GM12878 (cell line): ENCODE measurements at regions not wholly inside any gene's neighbourhood (a gene's known extent, or its start where the extent isn't known, plus 50 kb on each side); places are given as distances from the start of the nearest gene placed in this dataset.

ENCODE experiments used
- ATAC-seq: fragments of 200-7000 bp; cut with Tn5 transposase; 3 replicates; pipeline ENCODE4 v1.9.1; 2020; ENCODE audit warnings: mild to moderate bottlenecking, moderate library complexity
- BruUV-seq: library from RNA; stranded (reverse); fragments of 400-500 nt; replicated peaks from 2 replicates; lab custom pipeline; 2021; lab: Mats Ljungman, UMichigan
- CTCF ChIA-PET: fragments of 300-600 bp; sonication (Branson Sonifier 250); formaldehyde crosslinking; extraction: SDS; loops from one replicate; lab custom pipeline; 2021; ENCODE audit warnings: inconsistent platforms; lab: Yijun Ruan, JAX
- POLR2A ChIA-PET: fragments of 350-600 bp; formaldehyde crosslinking; extraction: SDS; loops from one replicate; lab custom pipeline; 2021; ENCODE audit warnings: inconsistent platforms; lab: Charles Lee
- RAD21 ChIA-PET: fragments of 300-600 bp; sonication (Branson Sonifier 250); formaldehyde crosslinking; loops from one replicate; lab custom pipeline; 2023; ENCODE audit warnings: antibody characterized with exemption; ENCODE audit not compliant: unreplicated experiment; lab: Charles Lee
- SMC1A ChIA-PET: fragments of 300-600 bp; sonication (Branson Sonifier 250); formaldehyde crosslinking; loops from one replicate; lab custom pipeline; 2023; ENCODE audit not compliant: unreplicated experiment, uncharacterized antibody; lab: Charles Lee
- DNase-seq: peaks from one replicate; pipeline ENCODE4 v3.0.0-alpha.2; 2011; ENCODE audit warnings: low read depth, low spot score
- FAIRE-seq: peaks from 3 replicates; lab custom pipeline; 2011; peaks lifted over from hg19 to GRCh38; lab: Jason Lieb, UNC
- H2AFZ ChIP-seq: 2 replicates; pipeline ENCODE4 v1.6.0; 2011; ENCODE audit warnings: low read depth, low read length, control low read depth; ENCODE audit not compliant: control insufficient read depth
- H3K27ac ChIP-seq: 2 replicates; pipeline ENCODE4 v1.5.1; 2011; ENCODE audit warnings: control low read depth; ENCODE audit not compliant: control insufficient read depth, insufficient read depth
- H3K27me3 ChIP-seq, 2 experiments: replicated peaks in 1 of 2; 2 replicates each; pipeline versions ENCODE4 v1.6.0 to v1.6.1; 2011; ENCODE audit warnings: low read length in 1 of 2; ENCODE audit not compliant: control insufficient read depth in 2 of 2, insufficient read depth in 2 of 2
- H3K36me3 ChIP-seq, 2 experiments: 2 replicates each; pipeline ENCODE4 v1.5.1; 2011; ENCODE audit warnings: low read length in 1 of 2; ENCODE audit not compliant: control insufficient read depth in 2 of 2, insufficient read depth in 2 of 2
- H3K4me1 ChIP-seq: 2 replicates; pipeline ENCODE4 v1.6.1; 2011; ENCODE audit warnings: mild to moderate bottlenecking, low read length, moderate library complexity, mixed read lengths; ENCODE audit not compliant: control insufficient read depth, insufficient read depth
- H3K4me2 ChIP-seq: 2 replicates; pipeline ENCODE4 v1.6.0; 2011; ENCODE audit warnings: control low read depth; ENCODE audit not compliant: control insufficient read depth, insufficient read depth
- H3K4me3 ChIP-seq: fragments of 200-600 bp; sonication (generic); 2 replicates; pipeline ENCODE4 v1.5.1; 2016
- H3K79me2 ChIP-seq: 2 replicates; pipeline ENCODE4 v1.6.0; 2011; ENCODE audit warnings: low read length; ENCODE audit not compliant: control insufficient read depth, insufficient read depth
- H3K9ac ChIP-seq: 2 replicates; pipeline ENCODE4 v1.8.0; 2011; ENCODE audit warnings: low read length, control low read depth, mixed read lengths; ENCODE audit not compliant: control insufficient read depth, insufficient read depth
- H3K9me3 ChIP-seq: replicated peaks from 3 replicates; pipeline ENCODE4 v1.5.1; 2011; ENCODE audit warnings: mild to moderate bottlenecking, low read length; ENCODE audit not compliant: control insufficient read depth, insufficient read depth
- H4K20me1 ChIP-seq: 2 replicates; pipeline ENCODE4 v1.6.0; 2011; ENCODE audit not compliant: control insufficient read depth, insufficient read depth
- BHLHE40 ChIP-seq, 2 experiments: fragments of 450-650 bp in 1 of 2; IDR thresholded peaks; 2 replicates each; pipeline ENCODE4 v1.6.1; 2011 to 2017; ENCODE audit warnings: low read depth in 2 of 2, borderline replicate concordance in 1 of 2, improper control_type of control experiment in 1 of 2, low read length in 1 of 2, mild to moderate bottlenecking in 1 of 2
- MAX ChIP-seq: IDR thresholded peaks from 2 replicates; pipeline ENCODE4 v1.6.1; 2012; ENCODE audit warnings: low read depth, low read length, improper control_type of control experiment
- MXI1 ChIP-seq: fragments of 150-350 bp; IDR thresholded peaks from 2 replicates; pipeline ENCODE4 v1.6.1; 2011; ENCODE audit warnings: low read depth, mild to moderate bottlenecking, inconsistent platforms, low read length, improper control_type of control experiment
- PKNOX1 ChIP-seq: fragments of 450-650 bp; IDR thresholded peaks from 2 replicates; pipeline ENCODE4 v1.6.1; 2016; ENCODE audit warnings: mild to moderate bottlenecking
- RCOR1 ChIP-seq: conservative IDR thresholded peaks from 2 replicates; pipeline ENCODE4 v1.6.1; 2012; ENCODE audit warnings: low read depth, low read length, improper control_type of control experiment
- USF2 ChIP-seq: IDR thresholded peaks from 2 replicates; pipeline ENCODE4 v1.6.1; 2011; ENCODE audit warnings: low read depth, low read length, improper control_type of control experiment, borderline replicate concordance
- ZBTB11 ChIP-seq: fragments of 450-650 bp; formaldehyde crosslinking; IDR thresholded peaks from 2 replicates; pipeline ENCODE4 v1.5.0; 2022; ENCODE audit warnings: mild to moderate bottlenecking, missing genetic modification characterization
- ZNF274 ChIP-seq: IDR thresholded peaks from one replicate; pipeline ENCODE4 v1.8.0; 2011; ENCODE audit not compliant: insufficient read length, insufficient read depth
- WGBS: methylation state at CpG from one replicate; pipeline ENCODE4 v1.1.6; 2016; ENCODE audit warnings: low lambda C conversion rate; ENCODE audit not compliant: insufficient replicate concordance, insufficient coverage; ENCODE audit errors: missing lambda C conversion rate; 5-methylcytosine and 5-hydroxymethylcytosine counted together
- in situ Hi-C: fragments of 300-500 bp; cut with MboI; formaldehyde crosslinking; loops from 9 replicates; pipeline ENCODE4 v1.14.3; 2018; ENCODE audit warnings: mixed read lengths
- intact Hi-C: fragments of 100-400 bp; cut with micrococcal nuclease; formaldehyde crosslinking; loops from one replicate; pipeline ENCODE4 v1.14.2; 2022; ENCODE audit not compliant: unreplicated experiment

GRCh38 chr2:144670080-144670479 lies 150.2 kb upstream of the ZEB2 start:
- Histone ChIP-seq H3K27me3 (no peaks in the 10 kb centered on the region; a peak in 1 of 4 replicates), H3K4me3 (no peak overlapping the region), H2AFZ (no peak overlapping the region), H3K27ac (no peak overlapping the region), H3K4me1 (no peaks in the 10 kb centered on the region), H3K9ac (no peak overlapping the region), H3K9me3 (no peaks in the 10 kb centered on the region), H4K20me1 (no peaks in the 10 kb centered on the region), H3K4me2 (no peak overlapping the region), H3K36me3 (no peaks in the 10 kb centered on the region), H3K79me2 (no peaks in the 10 kb centered on the region)
- SMC1A ChIA-PET, result no interaction called here
- DNase-seq (no peak), FAIRE-seq (no peak), ATAC-seq (no peak)
- BruUV-seq, result no TSS peak
- 13% methylated on average over 2 of the region's 2 CpGs for WGBS
- in situ Hi-C loops (no loop called here), intact Hi-C loops (no loop called here)
- CTCF ChIA-PET, result no interaction called here
- RAD21 ChIA-PET, result no interaction called here
- TF ChIP-seq MXI1, result no peak
- no peak for TF ChIP-seq USF2
- TF ChIP-seq BHLHE40 (IDR thresholded peaks at IDR 0.05; ENCODE audit: borderline replicate concordance in 1 of 2, low read depth in 2 of 2, low read length in 1 of 2), result no peak
- TF ChIP-seq ZNF274, result no peak
- POLR2A ChIA-PET, result no interaction called here

- RAD21 ChIA-PET, result no interaction called here
- H3K9me3 ChIP-seq, result no peaks in the 10 kb centered on the region
- FAIRE-seq (no peak), DNase-seq (no peak), ATAC-seq (no peak)
- no peak overlapping the region for H3K9ac ChIP-seq
- no peak overlapping the region for H3K4me3 ChIP-seq
- H3K4me1 ChIP-seq, result no peaks in the 10 kb centered on the region
- no peaks in the 10 kb centered on the region for H3K36me3 ChIP-seq
- in situ Hi-C loops, result no loop called here
- CTCF ChIA-PET, result no interaction called here
- SMC1A ChIA-PET, result interaction anchor here (2.6 kb wide), 1 partner anchor 13 kb away, joined by 10 read pairs; no protein-coding TSS in a partner anchor
- POLR2A ChIA-PET, result no interaction called here
- no peak overlapping the region for H3K27ac ChIP-seq
- BruUV-seq, result no TSS peak
- WGBS, result 24% methylated on average over 7 of the region's 7 CpGs
- H3K4me2 ChIP-seq, result no peak overlapping the region
- intact Hi-C loops, result no loop called here
- no peaks in the 10 kb centered on the region; a peak in 1 of 4 replicates for H3K27me3 ChIP-seq
- no peak overlapping the region for H2AFZ ChIP-seq
- no peaks in the 10 kb centered on the region for H3K79me2 ChIP-seq
- H4K20me1 ChIP-seq, result no peaks in the 10 kb centered on the region
- TF ChIP-seq MAX (no peak), PKNOX1 (no peak), ZBTB11 (CRISPR knock-in tag) (no peak), RCOR1 (no peak)
These were observed 149.5 kb upstream of the ZEB2 start for GRCh38 chr2:144669196-144669987.
